A673 (cell line): ENCODE measurements at regions not wholly inside any gene's neighbourhood (a gene's known extent, or its start where the extent isn't known, plus 50 kb on each side); places are given as distances from the start of the nearest gene placed in this dataset.

ENCODE experiments used
- EZH2 ChIP-seq: fragments of 200-600 bp; sonication (generic); IDR thresholded peaks from 2 replicates; pipeline ENCODE4 v1.6.1; 2017; ENCODE audit warnings: borderline replicate concordance, low read depth, mild to moderate bottlenecking, mixed read lengths, antibody characterized with exemption, low read length; ENCODE audit not compliant: poor library complexity, severe bottlenecking
- TF ChIP-seq, protein P1 (sequence below): fragments of 300-800, 200-600 bp; sonication (generic); conservative IDR thresholded peaks from 2 replicates; pipeline ENCODE4 v1.5.1; 2017; ENCODE audit warnings: low read depth, mild to moderate bottlenecking, antibody characterized with exemption, low read length, moderate library complexity, mixed read lengths

DNA sequence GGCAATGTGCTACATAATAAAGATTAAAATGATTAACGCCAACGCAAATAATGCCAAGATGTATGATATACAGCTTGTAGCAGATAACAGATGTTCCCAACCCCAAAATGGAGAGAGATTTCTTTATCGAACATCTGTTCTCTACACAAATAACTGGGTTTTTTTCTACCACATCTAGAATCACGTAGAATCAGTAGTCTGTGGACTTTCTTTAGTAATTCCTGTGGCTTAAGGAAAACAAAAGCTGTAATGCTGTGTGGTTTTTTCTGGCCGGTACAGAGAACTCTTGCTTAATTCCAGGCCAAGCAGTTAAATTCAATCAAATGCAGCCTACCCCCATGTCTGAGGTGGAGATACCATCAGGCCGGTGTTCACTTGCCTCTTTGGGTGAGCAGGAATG is 303.4 kb downstream of the FAT3 start:
- no peak for TF ChIP-seq EZH2
- TF ChIP-seq, protein P1, sequence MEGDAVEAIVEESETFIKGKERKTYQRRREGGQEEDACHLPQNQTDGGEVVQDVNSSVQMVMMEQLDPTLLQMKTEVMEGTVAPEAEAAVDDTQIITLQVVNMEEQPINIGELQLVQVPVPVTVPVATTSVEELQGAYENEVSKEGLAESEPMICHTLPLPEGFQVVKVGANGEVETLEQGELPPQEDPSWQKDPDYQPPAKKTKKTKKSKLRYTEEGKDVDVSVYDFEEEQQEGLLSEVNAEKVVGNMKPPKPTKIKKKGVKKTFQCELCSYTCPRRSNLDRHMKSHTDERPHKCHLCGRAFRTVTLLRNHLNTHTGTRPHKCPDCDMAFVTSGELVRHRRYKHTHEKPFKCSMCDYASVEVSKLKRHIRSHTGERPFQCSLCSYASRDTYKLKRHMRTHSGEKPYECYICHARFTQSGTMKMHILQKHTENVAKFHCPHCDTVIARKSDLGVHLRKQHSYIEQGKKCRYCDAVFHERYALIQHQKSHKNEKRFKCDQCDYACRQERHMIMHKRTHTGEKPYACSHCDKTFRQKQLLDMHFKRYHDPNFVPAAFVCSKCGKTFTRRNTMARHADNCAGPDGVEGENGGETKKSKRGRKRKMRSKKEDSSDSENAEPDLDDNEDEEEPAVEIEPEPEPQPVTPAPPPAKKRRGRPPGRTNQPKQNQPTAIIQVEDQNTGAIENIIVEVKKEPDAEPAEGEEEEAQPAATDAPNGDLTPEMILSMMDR, result no peak
